GM21717 (cell line): ENCODE measurements at regions not wholly inside any gene's neighbourhood (a gene's known extent, or its start where the extent isn't known, plus 50 kb on each side); places are given as distances from the start of the nearest gene placed in this dataset.
"Not testable (repeated sequence)": the region's sequence is repeated elsewhere in the genome, so short reads cannot be mapped to it uniquely, and the experiment has no call there.

Experiments used
- ATAC-seq: cut with Tn5 transposase; IDR thresholded peaks from one replicate; pipeline ENCODE4 v1.9.1; 2021; ENCODE audit warnings: mild to moderate bottlenecking, moderate library complexity; ENCODE audit not compliant: unreplicated experiment

GRCh38 chr1:70812442-70813109, 235.0 kb downstream of the PTGER3 start:
- no peak for ATAC-seq

- ATAC-seq: no peak
Measured at GRCh38 chr1:70818401-70818800, 229.2 kb downstream of the PTGER3 start.

GRCh38 chr1:70819231-70819630, 228.4 kb downstream of the PTGER3 start:
- no peak for ATAC-seq

- no peak for ATAC-seq
Measured at GRCh38 chr1:70819785-70820184, 227.8 kb downstream of the PTGER3 start.

GRCh38 chr1:70820396-70820795, 227.2 kb downstream of the PTGER3 start:
- no peak for ATAC-seq

GRCh38 chr1:70820995-70821394, 226.6 kb downstream of the PTGER3 start:
- ATAC-seq: no peak

- no peak for ATAC-seq
Measured at GRCh38 chr1:70826428-70826827, 221.2 kb downstream of the PTGER3 start.

- ATAC-seq: no peak
Measured at GRCh38 chr1:70827030-70827429, 220.6 kb downstream of the PTGER3 start.

- no peak for ATAC-seq
Measured at GRCh38 chr1:70828177-70828576, 219.4 kb downstream of the PTGER3 start.

- ATAC-seq: not testable (repeated sequence)
Measured at GRCh38 chr1:70834365-70834764, 213.3 kb downstream of the PTGER3 start.

GRCh38 chr1:70836456-70836855, 211.2 kb downstream of the PTGER3 start:
- ATAC-seq: no peak

- no peak for ATAC-seq
Measured at GRCh38 chr1:70840260-70840953, 207.2 kb downstream of the PTGER3 start.

GRCh38 chr1:70842562-70842961, 205.1 kb downstream of the PTGER3 start:
- no peak for ATAC-seq

- ATAC-seq: no peak
Measured at GRCh38 chr1:70843452-70843851, 204.2 kb downstream of the PTGER3 start.

- no peak for ATAC-seq
Measured at GRCh38 chr1:70847013-70847412, 200.6 kb downstream of the PTGER3 start.

- ATAC-seq: no peak
Measured at GRCh38 chr1:70855203-70855602, 192.4 kb downstream of the PTGER3 start.

GRCh38 chr1:70856201-70856600, 191.4 kb downstream of the PTGER3 start:
- ATAC-seq: no peak

- ATAC-seq: no peak
Measured at GRCh38 chr1:70863239-70863638, 184.4 kb downstream of the PTGER3 start.

GRCh38 chr1:70864302-70864701, 183.3 kb downstream of the PTGER3 start:
- no peak for ATAC-seq

GRCh38 chr1:70866542-70867264, 180.9 kb downstream of the PTGER3 start:
- ATAC-seq: no peak

GRCh38 chr1:70871790-70872189, 175.8 kb downstream of the PTGER3 start:
- no peak for ATAC-seq

- ATAC-seq: no peak
Measured at GRCh38 chr1:70874063-70874462, 173.6 kb downstream of the PTGER3 start.
